Nephron (organoid): ENCODE measurements at regions not wholly inside any gene's neighbourhood (a gene's known extent, or its start where the extent isn't known, plus 50 kb on each side); places are given as distances from the start of the nearest gene placed in this dataset.
A peak's percentile ranks its signal among the peaks of the same experiment; 100 is the strongest.

ENCODE experiments used
- H3K27ac Mint-ChIP-seq, 3 experiments: 2 replicates each; pipeline ENCODE4 v1.8.0; 2020; ENCODE audit warnings: mixed read lengths in 3 of 3, mild to moderate bottlenecking in 2 of 3, moderate library complexity in 1 of 3
- H3K27me3 Mint-ChIP-seq: 2 replicates; pipeline ENCODE4 v1.8.0; 2021; ENCODE audit warnings: low read depth, mild to moderate bottlenecking, moderate library complexity, mixed read lengths
- H3K36me3 Mint-ChIP-seq: 2 replicates; pipeline ENCODE4 v1.8.0; 2020; ENCODE audit warnings: low read depth, mixed read lengths
- H3K4me1 Mint-ChIP-seq: 2 replicates; pipeline ENCODE4 v1.8.0; 2020; ENCODE audit warnings: mixed read lengths
- H3K4me3 Mint-ChIP-seq, 3 experiments: 2 replicates each; pipeline ENCODE4 v1.8.0; 2020; ENCODE audit warnings: mild to moderate bottlenecking in 3 of 3, mixed read lengths in 3 of 3, moderate library complexity in 2 of 3
- H3K9me3 Mint-ChIP-seq: 2 replicates; pipeline ENCODE4 v1.8.0; 2020; ENCODE audit warnings: mixed read lengths
- CTCF ChIP-seq, 3 experiments: fragments of 200-600 bp; sonication (generic); IDR thresholded peaks; one replicate each; pipeline ENCODE4 v1.5.0; 2021; ENCODE audit warnings: antibody characterized with exemption in 3 of 3; ENCODE audit not compliant: unreplicated experiment in 3 of 3

GRCh38 chr10:43751646-43752045 is 103.0 kb upstream of the ZNF32 start:
- Mint-ChIP-seq H3K27me3 (peaks cover 8% of the 10 kb centered on the region), H3K4me1 (peaks cover 38% of the 10 kb centered on the region), H3K4me3 (no peak overlapping the region), H3K9me3 (no peaks in the 10 kb centered on the region), H3K27ac (no peak overlapping the region), H3K36me3 (no peaks in the 10 kb centered on the region)
- no peak for TF ChIP-seq CTCF (IDR thresholded peaks at IDR 0.05; ENCODE audit: unreplicated experiment in 3 of 3)

GRCh38 chr10:43749940-43750552 is 101.4 kb upstream of the ZNF32 start:
- no peak for TF ChIP-seq CTCF (IDR thresholded peaks at IDR 0.05; ENCODE audit: unreplicated experiment in 3 of 3)
- H3K27me3 Mint-ChIP-seq, result peaks cover 8% of the 10 kb centered on the region
- no peaks in the 10 kb centered on the region for H3K9me3 Mint-ChIP-seq
- H3K36me3 Mint-ChIP-seq, result no peaks in the 10 kb centered on the region
- H3K27ac Mint-ChIP-seq, result peak overlapping the region in 1 of 3 experiments; percentile 15
- no peak overlapping the region for H3K4me3 Mint-ChIP-seq
- peaks cover 31% of the 10 kb centered on the region for H3K4me1 Mint-ChIP-seq

GRCh38 chr10:43749145-43749576 is 100.5 kb upstream of the ZNF32 start:
- H3K27me3 Mint-ChIP-seq, result peaks cover 4% of the 10 kb centered on the region
- TF ChIP-seq CTCF (IDR thresholded peaks at IDR 0.05; ENCODE audit: unreplicated experiment in 3 of 3), result no peak
- H3K4me1 Mint-ChIP-seq, result peaks cover 31% of the 10 kb centered on the region
- H3K9me3 Mint-ChIP-seq, result no peaks in the 10 kb centered on the region
- peak overlapping the region in 1 of 3 experiments; percentile 9 for H3K4me3 Mint-ChIP-seq
- peak overlapping the region in 1 of 3 experiments; percentile 15 for H3K27ac Mint-ChIP-seq
- H3K36me3 Mint-ChIP-seq, result no peaks in the 10 kb centered on the region

- H3K4me1 Mint-ChIP-seq, result peaks cover 31% of the 10 kb centered on the region
- TF ChIP-seq CTCF (IDR thresholded peaks at IDR 0.05; ENCODE audit: unreplicated experiment in 3 of 3), result no peak
- H3K9me3 Mint-ChIP-seq, result no peaks in the 10 kb centered on the region
- H3K4me3 Mint-ChIP-seq, result no peak overlapping the region
- no peak overlapping the region for H3K27ac Mint-ChIP-seq
- peaks cover 4% of the 10 kb centered on the region for H3K27me3 Mint-ChIP-seq
- H3K36me3 Mint-ChIP-seq, result no peaks in the 10 kb centered on the region
Observed at GRCh38 chr10:43748560-43748959, 99.9 kb upstream of the ZNF32 start.

GRCh38 chr10:43746906-43747305 is 98.2 kb upstream of the ZNF32 start:
- no peaks in the 10 kb centered on the region for H3K9me3 Mint-ChIP-seq
- peaks cover 31% of the 10 kb centered on the region for H3K4me1 Mint-ChIP-seq
- peaks cover 4% of the 10 kb centered on the region for H3K27me3 Mint-ChIP-seq
- no peak for TF ChIP-seq CTCF (IDR thresholded peaks at IDR 0.05; ENCODE audit: unreplicated experiment in 3 of 3)
- H3K36me3 Mint-ChIP-seq, result no peaks in the 10 kb centered on the region
- H3K4me3 Mint-ChIP-seq, result no peak overlapping the region
- H3K27ac Mint-ChIP-seq, result no peak overlapping the region

GRCh38 chr10:43739161-43739560 is 90.5 kb upstream of the ZNF32 start:
- Mint-ChIP-seq H3K4me1 (peaks cover 5% of the 10 kb centered on the region), H3K27ac (peak overlapping the region in 1 of 3 experiments; percentile 63), H3K4me3 (no peak overlapping the region), H3K9me3 (peaks cover 2% of the 10 kb centered on the region), H3K36me3 (no peaks in the 10 kb centered on the region), H3K27me3 (peaks cover under 1% of the 10 kb centered on the region)
- no peak for TF ChIP-seq CTCF (IDR thresholded peaks at IDR 0.05; ENCODE audit: unreplicated experiment in 3 of 3)
